Activated CD4-positive, alpha-beta T cell treated with anti-CD3 and anti-CD28 coated beads, Interleukin-2, amount 10 ng/mL, durations not matched to agents 7 days and 5 days (primary cell): ENCODE measurements at regions not wholly inside any gene's neighbourhood (a gene's known extent, or its start where the extent isn't known, plus 50 kb on each side); places are given as distances from the start of the nearest gene placed in this dataset.
"Not testable (repeated sequence)": the region's sequence is repeated elsewhere in the genome, so short reads cannot be mapped to it uniquely, and the experiment has no call there.

Source experiments
- CTCF ChIA-PET: fragments of 350-600 bp; sonication (Branson Sonifier 250); formaldehyde crosslinking; loops from one replicate; lab custom pipeline; 2021; ENCODE audit warnings: antibody characterized with exemption; lab: Charles Lee
- POLR2A ChIA-PET: fragments of 350-600 bp; sonication (Branson Sonifier 250); formaldehyde crosslinking; loops from one replicate; lab custom pipeline; 2021; ENCODE audit warnings: antibody characterized with exemption; lab: Charles Lee
- DNase-seq: peaks from one replicate; pipeline ENCODE4 v3.0.0-alpha.2; 2020
- H3K27ac Mint-ChIP-seq: one replicate; pipeline ENCODE4 v1.8.0; 2021; ENCODE audit warnings: mild to moderate bottlenecking, moderate library complexity, mixed read lengths
- H3K27me3 Mint-ChIP-seq: one replicate; pipeline ENCODE4 v1.8.0; 2021; ENCODE audit warnings: mixed read lengths
- H3K36me3 Mint-ChIP-seq: one replicate; pipeline ENCODE4 v1.8.0; 2021; ENCODE audit warnings: low read depth, mixed read lengths
- H3K4me1 Mint-ChIP-seq: one replicate; pipeline ENCODE4 v1.8.0; 2021; ENCODE audit warnings: mixed read lengths
- H3K4me3 Mint-ChIP-seq: one replicate; pipeline ENCODE4 v1.8.0; 2021; ENCODE audit warnings: mild to moderate bottlenecking, moderate library complexity, mixed read lengths
- H3K9me3 Mint-ChIP-seq: one replicate; pipeline ENCODE4 v1.8.0; 2021; ENCODE audit warnings: mixed read lengths

GRCh38 chr4:187714957-187715356 lies 280.6 kb upstream of the ZFP42 start:
- CTCF ChIA-PET = no interaction called here
- Mint-ChIP-seq H3K36me3 (no peaks in the 10 kb centered on the region), H3K9me3 (peaks cover 14% of the 10 kb centered on the region), H3K4me3 (no peak overlapping the region), H3K4me1 (no peaks in the 10 kb centered on the region), H3K27me3 (no peaks in the 10 kb centered on the region), H3K27ac (no peak overlapping the region)
- POLR2A ChIA-PET = no interaction called here
- DNase-seq = no peak

DNA sequence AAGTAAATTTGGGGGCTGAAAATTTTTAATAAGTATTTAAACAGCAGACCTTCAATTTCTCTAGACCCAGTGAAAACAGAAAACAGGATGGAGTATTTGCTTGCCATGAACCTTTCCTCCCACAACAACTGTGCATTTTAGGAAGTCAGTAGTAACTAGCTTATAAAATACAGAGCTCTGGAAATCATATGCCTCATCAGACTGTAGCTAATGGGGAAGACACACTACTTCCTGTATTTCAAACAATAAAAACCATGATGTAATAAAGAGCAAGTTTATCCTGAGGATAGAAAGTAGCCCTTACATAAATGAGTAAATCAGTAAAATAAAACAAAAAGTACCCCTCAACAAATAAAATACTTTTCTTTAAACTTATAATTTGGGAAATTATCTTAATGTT lies 280.1 kb upstream of the ZFP42 start:
- ChIA-PET CTCF (no interaction called here), POLR2A (no interaction called here)
- no peak overlapping the region for H3K27ac Mint-ChIP-seq
- no peaks in the 10 kb centered on the region for H3K36me3 Mint-ChIP-seq
- H3K27me3 Mint-ChIP-seq = no peaks in the 10 kb centered on the region
- peaks cover 14% of the 10 kb centered on the region for H3K9me3 Mint-ChIP-seq
- H3K4me1 Mint-ChIP-seq = no peaks in the 10 kb centered on the region
- H3K4me3 Mint-ChIP-seq = no peak overlapping the region
- no peak for DNase-seq

- no peaks in the 10 kb centered on the region for H3K27me3 Mint-ChIP-seq
- H3K9me3 Mint-ChIP-seq = peaks cover 17% of the 10 kb centered on the region
- H3K4me3 Mint-ChIP-seq = no peak overlapping the region
- H3K27ac Mint-ChIP-seq = no peak overlapping the region
- CTCF ChIA-PET = no interaction called here
- DNase-seq = no peak
- no peaks in the 10 kb centered on the region for H3K4me1 Mint-ChIP-seq
- POLR2A ChIA-PET = no interaction called here
- H3K36me3 Mint-ChIP-seq = no peaks in the 10 kb centered on the region
These were observed 271.1 kb upstream of the ZFP42 start for GRCh38 chr4:187724456-187724855.

DNA sequence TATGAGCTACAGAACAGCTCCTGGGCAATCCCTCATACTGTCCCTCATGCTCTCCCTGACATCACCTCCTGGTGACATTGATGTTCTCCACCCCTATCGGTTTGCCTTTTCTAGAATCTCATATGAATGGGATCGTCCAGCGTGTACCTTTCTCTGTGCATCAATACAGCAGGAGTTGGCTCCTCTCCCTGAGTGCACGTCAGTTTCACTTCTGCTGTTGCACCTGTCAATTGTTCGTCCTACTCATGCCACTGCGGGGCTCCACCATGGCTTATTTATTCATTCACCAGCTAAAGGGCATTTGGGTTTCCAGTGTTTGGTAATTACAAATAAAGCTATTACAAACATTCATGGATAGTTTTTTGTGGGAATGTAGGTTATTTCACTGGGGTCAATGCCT lies 269.1 kb upstream of the ZFP42 start:
- Mint-ChIP-seq H3K9me3 (peaks cover 21% of the 10 kb centered on the region), H3K4me1 (no peaks in the 10 kb centered on the region), H3K27me3 (no peaks in the 10 kb centered on the region), H3K4me3 (no peak overlapping the region), H3K36me3 (no peaks in the 10 kb centered on the region), H3K27ac (no peak overlapping the region)
- ChIA-PET CTCF (no interaction called here), POLR2A (no interaction called here)
- DNase-seq = no peak

GRCh38 chr4:187732524-187732923 lies 263.0 kb upstream of the ZFP42 start:
- Mint-ChIP-seq H3K4me1 (no peaks in the 10 kb centered on the region), H3K9me3 (peaks cover 17% of the 10 kb centered on the region)

GRCh38 chr4:187739771-187740170 lies 255.8 kb upstream of the ZFP42 start:
- POLR2A ChIA-PET = no interaction called here
- no peak for DNase-seq
- Mint-ChIP-seq H3K4me3 (no peak overlapping the region), H3K9me3 (peaks cover 21% of the 10 kb centered on the region), H3K27ac (no peak overlapping the region), H3K27me3 (no peaks in the 10 kb centered on the region), H3K4me1 (no peaks in the 10 kb centered on the region), H3K36me3 (no peaks in the 10 kb centered on the region)
- CTCF ChIA-PET = no interaction called here

More at GRCh38 chr4:187732524-187732923, 263.0 kb upstream of the ZFP42 start:
- no peaks in the 10 kb centered on the region for H3K36me3 Mint-ChIP-seq
- POLR2A ChIA-PET = no interaction called here
- no peak overlapping the region for H3K4me3 Mint-ChIP-seq
- no peaks in the 10 kb centered on the region for H3K27me3 Mint-ChIP-seq
- no peak for DNase-seq
- CTCF ChIA-PET = no interaction called here
- no peak overlapping the region for H3K27ac Mint-ChIP-seq

- Mint-ChIP-seq H3K36me3 (no peaks in the 10 kb centered on the region), H3K4me3 (no peak overlapping the region), H3K27me3 (no peaks in the 10 kb centered on the region), H3K4me1 (no peaks in the 10 kb centered on the region), H3K27ac (no peak overlapping the region), H3K9me3 (peaks cover 44% of the 10 kb centered on the region)
- ChIA-PET CTCF (no interaction called here), POLR2A (no interaction called here)
- DNase-seq = no peak
These were observed 250.7 kb upstream of the ZFP42 start for GRCh38 chr4:187744911-187745310.

DNA sequence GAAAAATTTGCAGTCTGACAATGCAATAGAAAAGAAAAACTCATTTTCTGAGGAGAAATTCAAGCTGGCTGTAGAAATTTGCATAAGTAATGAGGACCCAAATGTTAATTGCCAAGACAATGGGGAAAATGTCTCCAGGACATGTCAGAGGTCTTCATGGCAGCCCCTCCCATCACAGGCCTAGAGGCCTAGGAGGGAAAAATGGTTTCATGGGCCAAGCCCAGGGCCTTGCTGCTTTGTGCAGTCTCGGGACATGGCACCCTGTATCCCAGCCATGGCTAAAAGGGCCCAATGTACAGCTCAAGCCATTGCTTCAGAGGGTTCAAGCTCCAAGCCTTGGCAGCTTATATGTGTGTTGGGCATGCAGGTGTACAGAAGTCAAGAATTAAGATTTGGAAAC lies 244.9 kb upstream of the ZFP42 start:
- H3K4me1 Mint-ChIP-seq, H3K4me3 Mint-ChIP-seq, DNase-seq, H3K27me3 Mint-ChIP-seq, POLR2A ChIA-PET, H3K36me3 Mint-ChIP-seq, H3K27ac Mint-ChIP-seq: not testable (repeated sequence)
- H3K9me3 Mint-ChIP-seq = peaks cover 28% of the 10 kb centered on the region
- CTCF ChIA-PET = interaction anchor here (0.6 to 0.7 kb wide), 2 partner anchors 27 to 209 kb away, joined by 3 to 4 read pairs; no protein-coding TSS in a partner anchor

DNA sequence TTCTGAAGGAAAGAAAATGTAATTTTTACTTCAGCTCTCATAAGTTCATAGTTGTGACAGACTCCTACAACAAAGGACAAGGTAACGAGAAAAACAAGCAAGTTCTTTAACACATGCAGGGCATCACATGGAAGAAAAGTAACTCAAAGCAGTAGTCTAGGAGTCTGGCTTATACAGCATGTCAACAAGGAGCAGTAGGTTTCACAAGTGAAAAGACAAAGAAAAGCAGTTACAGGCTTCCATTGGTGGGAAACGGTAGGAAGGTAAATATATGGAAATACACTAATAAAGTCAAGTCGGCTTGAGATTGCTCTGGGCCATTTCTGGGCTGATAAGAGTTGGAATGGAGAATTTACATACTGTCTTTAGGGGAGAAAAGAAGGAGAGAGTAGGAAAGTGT lies 228.4 kb upstream of the ZFP42 start:
- ChIA-PET CTCF (no interaction called here), POLR2A (no interaction called here)
- H3K4me1 Mint-ChIP-seq = no peaks in the 10 kb centered on the region
- H3K27me3 Mint-ChIP-seq = no peaks in the 10 kb centered on the region
- H3K4me3 Mint-ChIP-seq = no peak overlapping the region
- no peak overlapping the region for H3K27ac Mint-ChIP-seq
- H3K9me3 Mint-ChIP-seq = peaks cover 10% of the 10 kb centered on the region
- DNase-seq = no peak
- no peaks in the 10 kb centered on the region for H3K36me3 Mint-ChIP-seq

- Mint-ChIP-seq H3K27me3 (no peaks in the 10 kb centered on the region), H3K4me3 (no peak overlapping the region), H3K4me1 (no peaks in the 10 kb centered on the region), H3K27ac (no peak overlapping the region), H3K9me3 (peaks cover 10% of the 10 kb centered on the region), H3K36me3 (no peaks in the 10 kb centered on the region)
- DNase-seq = no peak
- ChIA-PET POLR2A (no interaction called here), CTCF (interaction anchor here (0.6 kb wide), 1 partner anchor 656 kb away, joined by 3 read pairs; no protein-coding TSS in a partner anchor)
These were observed 227.9 kb upstream of the ZFP42 start for GRCh38 chr4:187767687-187768086.

- Mint-ChIP-seq H3K4me3 (no peak overlapping the region), H3K27ac (no peak overlapping the region), H3K9me3 (peaks cover 12% of the 10 kb centered on the region), H3K36me3 (no peaks in the 10 kb centered on the region), H3K4me1 (no peaks in the 10 kb centered on the region), H3K27me3 (no peaks in the 10 kb centered on the region)
- ChIA-PET POLR2A (no interaction called here), CTCF (no interaction called here)
- no peak for DNase-seq
These were observed 225.2 kb upstream of the ZFP42 start for GRCh38 chr4:187770345-187770744.

GRCh38 chr4:187777954-187778353 lies 217.6 kb upstream of the ZFP42 start:
- H3K4me3 Mint-ChIP-seq = no peak overlapping the region
- POLR2A ChIA-PET = no interaction called here
- H3K9me3 Mint-ChIP-seq = peaks cover 4% of the 10 kb centered on the region
- no peak overlapping the region for H3K27ac Mint-ChIP-seq
- H3K27me3 Mint-ChIP-seq = no peaks in the 10 kb centered on the region
- H3K4me1 Mint-ChIP-seq = no peaks in the 10 kb centered on the region
- CTCF ChIA-PET = interaction anchor here (0.6 kb wide), 1 partner anchor 27 kb away, joined by 3 read pairs; no protein-coding TSS in a partner anchor
- H3K36me3 Mint-ChIP-seq = no peaks in the 10 kb centered on the region
- no peak for DNase-seq

- peaks cover 3% of the 10 kb centered on the region for H3K9me3 Mint-ChIP-seq
- no peaks in the 10 kb centered on the region for H3K36me3 Mint-ChIP-seq
- H3K4me1 Mint-ChIP-seq = no peaks in the 10 kb centered on the region
- H3K27ac Mint-ChIP-seq = no peak overlapping the region
- ChIA-PET POLR2A (no interaction called here), CTCF (no interaction called here)
- no peak overlapping the region for H3K4me3 Mint-ChIP-seq
- no peak for DNase-seq
- H3K27me3 Mint-ChIP-seq = no peaks in the 10 kb centered on the region
These were observed 215.5 kb upstream of the ZFP42 start for GRCh38 chr4:187780070-187780469.

GRCh38 chr4:187782286-187782824 lies 213.2 kb upstream of the ZFP42 start:
- Mint-ChIP-seq H3K4me1 (no peaks in the 10 kb centered on the region), H3K36me3 (no peaks in the 10 kb centered on the region), H3K27me3 (no peaks in the 10 kb centered on the region), H3K9me3 (peaks cover 5% of the 10 kb centered on the region), H3K4me3 (no peak overlapping the region), H3K27ac (no peak overlapping the region)
- DNase-seq = no peak
- ChIA-PET POLR2A (no interaction called here), CTCF (no interaction called here)
